Heart left ventricle (tissue), 16 donors: ENCODE measurements at regions not wholly inside any gene's neighbourhood (a gene's known extent, or its start where the extent isn't known, plus 50 kb on each side); places are given as distances from the start of the nearest gene placed in this dataset.

Experiments used
- ATAC-seq, 4 donors: fragments of 200-7000 bp; cut with Tn5 transposase; one replicate each; pipeline ENCODE4 v1.9.1; 2020 to 2022; ENCODE audit warnings: moderate library complexity in 4 of 4, mild to moderate bottlenecking in 3 of 4, moderate number of reproducible peaks in 1 of 4
- DNase-seq, 5 donors: peaks; one replicate each; pipeline ENCODE4 v3.0.0-alpha.2; 2020
- H3K27ac ChIP-seq, 12 donors: fragments of 200-600 bp; sonication (generic) in 4 of 12; one replicate each; pipeline versions ENCODE4 v1.5.0 to v1.8.0; 2016 to 2022; ENCODE audit warnings: mild to moderate bottlenecking in 2 of 12
- H3K27me3 ChIP-seq, 9 donors: fragments of 200-600 bp; sonication (generic) in 2 of 9; one replicate each; pipeline versions ENCODE4 v1.5.1 to v1.8.0; 2016 to 2022; ENCODE audit warnings: mild to moderate bottlenecking in 3 of 9
- H3K36me3 ChIP-seq, 9 donors: fragments of 200-600 bp; sonication (generic) in 2 of 9; one replicate each; pipeline versions ENCODE4 v1.5.0 to v1.8.0; 2018 to 2022; ENCODE audit warnings: mild to moderate bottlenecking in 2 of 9
- H3K4me1 ChIP-seq, 12 donors: fragments of 200-600 bp; sonication (generic) in 4 of 12; one replicate each; pipeline versions ENCODE4 v1.5.0 to v1.8.0; 2016 to 2022; ENCODE audit warnings: mild to moderate bottlenecking in 3 of 12
- H3K4me3 ChIP-seq, 12 donors: fragments of 200-600 bp; sonication (generic) in 4 of 12; one replicate each; pipeline versions ENCODE4 v1.5.0 to v1.8.0; 2017 to 2022; ENCODE audit warnings: mild to moderate bottlenecking in 9 of 12, moderate library complexity in 4 of 12
- H3K9me3 ChIP-seq, 12 donors: fragments of 200-600 bp; sonication (generic) in 4 of 12; one replicate each; pipeline versions ENCODE4 v1.5.0 to v1.8.0; 2016 to 2022; ENCODE audit warnings: mild to moderate bottlenecking in 1 of 12
- CTCF ChIP-seq, 12 donors: fragments of 200-600 bp; sonication (generic) in 4 of 12; IDR thresholded peaks; one replicate each; pipeline versions ENCODE4 v1.5.0 to v1.8.0; 2018 to 2022; ENCODE audit warnings: antibody characterized with exemption in 12 of 12, mild to moderate bottlenecking in 5 of 12
- POLR2A ChIP-seq, 2 donors: fragments of 450-650 bp; IDR thresholded peaks; one replicate each; pipeline ENCODE4 v1.6.1; 2017; ENCODE audit warnings: antibody characterized with exemption in 2 of 2, mild to moderate bottlenecking in 2 of 2, moderate library complexity in 2 of 2
- WGBS, 4 donors: extraction: QIAGEN DNeasy Blood & Tissue Kit in 2 of 4; methylation state at CpG; one replicate each; pipeline versions ENCODE4 v1.1.5 to v1.1.7; 2013 to 2018; 5-methylcytosine and 5-hydroxymethylcytosine counted together
- intact Hi-C, 10 donors: fragments of 100-400 bp; cut with DNase I; formaldehyde crosslinking; loops; one replicate each; pipeline versions ENCODE4 v1.11.1 to v1.14.2; 2022
- donor health status: ischemic (EF 13 %, LVEDD 7.1; RV severe dilation, severe dysfunction).
- donor health status: healthy with polysubstance abuse.
- donor health status: DM: no; HTN: yes; CAD: no.
- donor health status: DM: no; HTN: no; CAD: no.
- donor health status: ischemic (EF 25% LVEDD 6.9; RV normal size, moderate dysfunction).
- donor health status: ischemic (EF 25% LVEDD 5.7; RV mildly dilated, moderate dysfunction).
- donor health status: healthy.
- donor health status: DM: yes; HTN: yes; CAD: no.
- donor health status: ischemic (EF 35%, LVEDD 5.7; RV mildly dilated, moderate dysfunction).
- donor health status: nonischemic (EF 11% LVEDD 7.7; RV severe dilation, severe dysfunction).
- donor health status: DM: yes; HTN: yes; CAD: no.
- donor health status: PGD.
- donor health status: ischemic (EF 29% LVEDD 5.4; RV normal size, mild dysfunction).
- donor health status: nonischemic (EF 23%, LVEDD 6.1; RV moderate dilation, normal function).

- no peak overlapping the region for H3K4me3 ChIP-seq
- ATAC-seq (no peak), DNase-seq (no peak)
- H3K9me3 ChIP-seq, result no peaks in the 10 kb centered on the region
- H3K36me3 ChIP-seq, result no peaks in the 10 kb centered on the region
- intact Hi-C loops, result loop anchor here in 1 of 10 donors (10.0 kb wide), 1 partner anchor 642 kb away; no protein-coding TSS in a partner anchor
- no peak overlapping the region for H3K27ac ChIP-seq
- TF ChIP-seq CTCF (IDR thresholded peaks at IDR 0.05), result no peak
- TF ChIP-seq POLR2A (IDR thresholded peaks at IDR 0.05), result no peak
- no peaks in the 10 kb centered on the region for H3K27me3 ChIP-seq
- no peaks in the 10 kb centered on the region for H3K4me1 ChIP-seq
- 83 to 86% (median 85%) methylated on average over 7 of the region's 7 CpGs for WGBS, 4 donors
Measured at GRCh38 chr5:154626876-154627557, 128.2 kb upstream of the LARP1 start.

DNA sequence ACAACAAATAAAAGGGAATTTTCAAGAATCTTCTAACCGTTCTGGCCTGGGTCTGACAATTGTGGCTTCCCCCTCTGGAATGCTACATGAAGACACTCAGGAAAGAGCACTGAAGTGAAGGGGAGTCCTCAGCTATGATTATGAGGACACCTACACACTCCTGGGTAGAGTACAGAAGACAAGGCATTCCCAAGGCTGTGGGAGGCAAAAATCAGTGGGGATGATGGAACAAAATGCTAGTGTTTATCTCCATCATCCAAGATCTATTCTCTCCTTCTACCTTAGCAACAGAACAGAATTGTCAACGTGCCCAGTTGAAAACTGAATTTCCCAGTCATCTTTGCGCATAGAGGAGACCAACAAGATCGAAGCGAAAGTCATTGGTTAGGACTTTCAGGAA is 130.1 kb upstream of the LARP1 start:
- no peak for ATAC-seq

DNA sequence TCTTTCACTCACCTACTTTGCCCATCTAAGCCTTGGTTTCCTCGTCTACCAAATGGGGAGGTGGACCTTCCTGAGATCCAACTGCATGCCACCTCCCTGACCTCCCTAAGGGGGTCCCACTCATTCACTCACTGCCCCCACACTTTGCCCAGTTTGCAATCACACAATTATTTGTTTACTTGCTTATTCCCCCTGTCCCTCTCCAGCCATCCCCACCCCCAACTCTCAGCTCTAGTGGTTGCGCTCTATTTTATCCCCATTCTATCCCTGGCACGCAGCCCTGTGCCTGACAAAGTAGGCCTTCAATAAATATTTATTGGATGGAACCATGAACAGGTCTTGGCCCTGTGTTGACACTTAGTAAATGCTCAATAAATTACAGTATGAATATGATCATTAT is 130.8 kb upstream of the LARP1 start:
- Histone ChIP-seq H3K9me3 (no peaks in the 10 kb centered on the region), H3K27me3 (no peaks in the 10 kb centered on the region), H3K4me3 (no peak overlapping the region), H3K4me1 (no peaks in the 10 kb centered on the region), H3K36me3 (no peaks in the 10 kb centered on the region), H3K27ac (no peak overlapping the region)
- WGBS, 4 donors, result 89 to 91% (median 89%) methylated on average over 3 of the region's 3 CpGs
- TF ChIP-seq POLR2A (IDR thresholded peaks at IDR 0.05), result no peak
- TF ChIP-seq CTCF (IDR thresholded peaks at IDR 0.05), result no peak
- intact Hi-C loops, result loop anchor here in 1 of 10 donors (10.0 kb wide), 1 partner anchor 640 kb away; no protein-coding TSS in a partner anchor
- ATAC-seq (no peak), DNase-seq (no peak)

More for the DNA sequence above, 130.1 kb upstream of the LARP1 start:
- WGBS, 4 donors, result 88 to 92% (median 89%) methylated on average over 5 of the region's 5 CpGs
- no peak for TF ChIP-seq POLR2A (IDR thresholded peaks at IDR 0.05)
- TF ChIP-seq CTCF (IDR thresholded peaks at IDR 0.05), result no peak
- H3K9me3 ChIP-seq, result no peaks in the 10 kb centered on the region
- no peaks in the 10 kb centered on the region for H3K27me3 ChIP-seq
- no peaks in the 10 kb centered on the region for H3K36me3 ChIP-seq
- no peaks in the 10 kb centered on the region for H3K4me1 ChIP-seq
- no peak for DNase-seq
- H3K27ac ChIP-seq, result no peak overlapping the region
- no peak overlapping the region for H3K4me3 ChIP-seq
- intact Hi-C loops, result loop anchor here in 1 of 10 donors (10.0 kb wide), 1 partner anchor 640 kb away; no protein-coding TSS in a partner anchor

GRCh38 chr5:154620411-154620810 is 134.8 kb upstream of the LARP1 start:
- Histone ChIP-seq H3K36me3 (no peaks in the 10 kb centered on the region), H3K9me3 (no peaks in the 10 kb centered on the region), H3K27me3 (peaks cover 0 to 2% (median 0%) of the 10 kb centered on the region in 9 donors), H3K27ac (no peak overlapping the region), H3K4me1 (no peaks in the 10 kb centered on the region), H3K4me3 (no peak overlapping the region)
- TF ChIP-seq POLR2A (IDR thresholded peaks at IDR 0.05) (no peak), CTCF (IDR thresholded peaks at IDR 0.05) (no peak)
- intact Hi-C loops, result loop anchor here in 1 of 10 donors (10.0 kb wide), 1 partner anchor 636 kb away; no protein-coding TSS in a partner anchor
- WGBS, 4 donors, result 71 to 77% (median 74%) methylated on average over 1 of the region's 1 CpG
- ATAC-seq (no peak), DNase-seq (no peak)
